HepG2 (cell line): ENCODE measurements at regions not wholly inside any gene's neighbourhood (a gene's known extent, or its start where the extent isn't known, plus 50 kb on each side); places are given as distances from the start of the nearest gene placed in this dataset.

Source experiments
- ATAC-seq: fragments of 200-7000 bp; cut with Tn5 transposase; 3 replicates; pipeline ENCODE4 v1.9.1; 2020; ENCODE audit warnings: mild to moderate bottlenecking, moderate library complexity
- BruUV-seq: library from RNA; stranded (reverse); fragments of 400-500 nt; replicated peaks from 2 replicates; lab custom pipeline; 2021; lab: Mats Ljungman, UMichigan
- CTCF ChIA-PET: fragments of 300-600 bp; formaldehyde crosslinking; extraction: SDS; loops from one replicate; lab custom pipeline; 2021; ENCODE audit warnings: low total read pairs, inconsistent platforms, low intra/inter-chr PET ratio; lab: Yijun Ruan, JAX
- POLR2A ChIA-PET: fragments of 350-600 bp; sonication (Branson Sonifier 250); formaldehyde crosslinking; loops from one replicate; lab custom pipeline; 2020; ENCODE audit warnings: antibody characterized with exemption, inconsistent platforms; lab: Yijun Ruan, JAX
- DNase-seq: peaks from one replicate; pipeline ENCODE4 v3.0.0-alpha.2; 2015; ENCODE audit warnings: low spot score
- FAIRE-seq: peaks from 3 replicates; lab custom pipeline; 2011; peaks lifted over from hg19 to GRCh38; lab: Jason Lieb, UNC
- H2AFZ ChIP-seq: one replicate; pipeline ENCODE4 v1.6.1; 2011; ENCODE audit warnings: low read length, inconsistent platforms
- H3K27ac ChIP-seq: fragments of 300-600 bp; 3 replicates; pipeline ENCODE4 v1.8.0; 2011; ENCODE audit warnings: mixed run types, mild to moderate bottlenecking, mixed read lengths, low read length, inconsistent platforms; ENCODE audit not compliant: insufficient read depth; ENCODE audit errors: extremely low read length
- H3K27me3 ChIP-seq, 2 experiments: fragments of 200-600 bp in 1 of 2; 2 replicates in 1 of 2; 3 replicates in 1 of 2; pipeline versions ENCODE4 v1.6.0 to v1.8.0; 2011; ENCODE audit warnings: low read length in 2 of 2, mild to moderate bottlenecking in 2 of 2, moderate library complexity in 2 of 2, inconsistent platforms in 1 of 2; ENCODE audit not compliant: insufficient read depth in 2 of 2, control insufficient read depth in 1 of 2
- H3K36me3 ChIP-seq, 2 experiments: fragments of 200-600 bp in 1 of 2; replicated peaks in 1 of 2; 2 replicates in 1 of 2; 3 replicates in 1 of 2; pipeline versions ENCODE4 v1.5.1 to v1.8.0; 2011; ENCODE audit warnings: low read length in 2 of 2, inconsistent platforms in 1 of 2; ENCODE audit not compliant: insufficient read depth in 2 of 2, control insufficient read depth in 1 of 2
- H3K4me1 ChIP-seq: 2 replicates; pipeline ENCODE4 v1.5.1; 2012; ENCODE audit warnings: low read length, inconsistent platforms; ENCODE audit not compliant: insufficient read depth
- H3K4me2 ChIP-seq: 2 replicates; pipeline ENCODE4 v1.6.0; 2011; ENCODE audit warnings: low read depth, low read length, inconsistent platforms
- H3K4me3 ChIP-seq, 3 experiments: fragments of 200-600 bp in 1 of 3; sonication (generic), shearing (Covaris generic) in 1 of 3; replicated peaks in 1 of 3; 2 replicates each; pipeline ENCODE4 v1.5.1; 2011 to 2016; ENCODE audit warnings: low read length in 3 of 3, inconsistent platforms in 2 of 3, low read depth in 2 of 3, mild to moderate bottlenecking in 2 of 3, control low read depth in 1 of 3, mixed read lengths in 1 of 3; ENCODE audit not compliant: insufficient read depth in 1 of 3
- H3K79me2 ChIP-seq: one replicate; pipeline ENCODE4 v1.6.1; 2011; ENCODE audit warnings: low read length, inconsistent platforms; ENCODE audit not compliant: insufficient read depth
- H3K9ac ChIP-seq: 2 replicates; pipeline ENCODE4 v1.6.0; 2011; ENCODE audit warnings: mild to moderate bottlenecking, low read depth, low read length, inconsistent platforms; ENCODE audit not compliant: insufficient read depth
- H3K9me3 ChIP-seq: 2 replicates; pipeline ENCODE4 v1.5.1; 2012; ENCODE audit warnings: mild to moderate bottlenecking, low read length
- H4K20me1 ChIP-seq: 2 replicates; pipeline ENCODE4 v1.6.0; 2011; ENCODE audit warnings: inconsistent platforms, mild to moderate bottlenecking, low read length, moderate library complexity; ENCODE audit not compliant: insufficient read depth
- EHMT2 ChIP-seq: fragments of 200-600 bp; sonication (generic); IDR thresholded peaks from 2 replicates; pipeline ENCODE4 v1.7.0; 2017; ENCODE audit warnings: antibody characterized with exemption, low read depth, low read length, borderline replicate concordance
- RFXANK ChIP-seq: IDR thresholded peaks from 2 replicates; pipeline ENCODE4 v1.6.1; 2016
- SOX6 ChIP-seq, 2 experiments: fragments of 450-650 bp in 1 of 2; sonication (generic) in 1 of 2; formaldehyde crosslinking in 1 of 2; IDR thresholded peaks; 2 replicates each; pipeline versions ENCODE4 v1.4.0 to v1.6.1; 2017 to 2020; ENCODE audit warnings: antibody characterized with exemption in 1 of 2, mild to moderate bottlenecking in 1 of 2, missing genetic modification reagents in 1 of 2
- ZKSCAN5 ChIP-seq: sonication (generic); formaldehyde crosslinking; IDR thresholded peaks from 2 replicates; pipeline ENCODE4 v1.5.1; 2020; ENCODE audit warnings: mild to moderate bottlenecking, missing genetic modification reagents
- ZMYM2 ChIP-seq: sonication (generic); formaldehyde crosslinking; IDR thresholded peaks from 2 replicates; pipeline ENCODE4 v1.8.0; 2022; ENCODE audit warnings: mild to moderate bottlenecking, missing genetic modification reagents
- ZNF720 ChIP-seq: sonication (generic); formaldehyde crosslinking; IDR thresholded peaks from 2 replicates; pipeline ENCODE4 v1.4.0; 2020; ENCODE audit warnings: missing genetic modification reagents
- whole genome bisulfite sequencing: methylation state at CpG from one replicate; pipeline ENCODE4 v1.1.6; 2017; ENCODE audit warnings: low lambda C conversion rate; 5-methylcytosine and 5-hydroxymethylcytosine counted together
- in situ Hi-C: cut with HindIII; loops from 2 replicates; pipeline ENCODE4 v1.10.0; 2017; ENCODE audit warnings: low pct_unique_long_range_greater_than_20kb; ENCODE audit not compliant: extremely low pct_ligation_motif_present
- intact Hi-C: fragments of 100-400 bp; cut with micrococcal nuclease; formaldehyde crosslinking; loops from one replicate; pipeline ENCODE4 v1.10.0; 2022; ENCODE audit not compliant: unreplicated experiment
- TF ChIP-seq, protein P1 (sequence below): sonication (generic); formaldehyde crosslinking; IDR thresholded peaks from 2 replicates; pipeline ENCODE4 v1.4.0; 2020; ENCODE audit warnings: mild to moderate bottlenecking, missing genetic modification reagents
- TF ChIP-seq, protein P2 (sequence below): sonication (generic); formaldehyde crosslinking; conservative IDR thresholded peaks from 2 replicates; pipeline ENCODE4 v1.4.0; 2020; ENCODE audit warnings: missing genetic modification reagents
- TF ChIP-seq, protein P3 (sequence below): sonication (generic); formaldehyde crosslinking; IDR thresholded peaks from 2 replicates; pipeline ENCODE4 v1.4.0; 2020; ENCODE audit warnings: missing genetic modification reagents, borderline replicate concordance
- TF ChIP-seq, protein P4 (sequence below): sonication (generic); formaldehyde crosslinking; IDR thresholded peaks from 2 replicates; pipeline ENCODE4 v1.8.0; 2022; ENCODE audit warnings: mild to moderate bottlenecking, missing genetic modification reagents, moderate library complexity

DNA sequence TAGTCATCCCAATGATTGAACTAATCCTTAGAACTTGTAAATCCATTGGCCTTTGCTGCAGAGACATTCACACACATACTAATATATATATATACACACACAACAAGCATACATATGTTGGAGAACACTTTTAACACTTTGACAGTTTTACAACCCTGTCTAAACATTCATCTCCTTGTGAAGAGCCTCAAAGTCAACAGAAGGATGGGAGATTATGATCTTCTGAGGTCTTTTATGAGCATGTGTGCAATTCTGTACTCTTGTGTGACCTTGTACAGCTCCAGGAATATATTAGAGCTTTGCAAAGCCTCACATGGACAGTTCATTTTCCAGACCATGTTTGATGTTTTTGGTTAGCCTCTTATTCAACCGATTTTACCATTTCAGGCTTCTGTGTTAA is 589.0 kb downstream of the NXPH1 start:
- no peak overlapping the region for H2AFZ ChIP-seq
- H4K20me1 ChIP-seq, result no peaks in the 10 kb centered on the region
- FAIRE-seq (no peak), ATAC-seq (no peak), DNase-seq (no peak)
- no peaks in the 10 kb centered on the region for H3K79me2 ChIP-seq
- H3K27ac ChIP-seq, result no peak overlapping the region
- H3K4me3 ChIP-seq, result no peak overlapping the region
- H3K36me3 ChIP-seq, result no peaks in the 10 kb centered on the region
- ChIA-PET POLR2A (no interaction called here), CTCF (no interaction called here)
- no peak overlapping the region for H3K4me2 ChIP-seq
- in situ Hi-C loops (no loop called here), intact Hi-C loops (no loop called here)
- BruUV-seq, result no TSS peak
- peaks cover 42% of the 10 kb centered on the region; the same call in 1 of the 2 replicates for H3K9me3 ChIP-seq
- no peak overlapping the region for H3K9ac ChIP-seq
- whole genome bisulfite sequencing, result 0% methylated on average over 1 of the region's 1 CpG
- no peaks in the 10 kb centered on the region for H3K4me1 ChIP-seq
- no peak for TF ChIP-seq ZKSCAN5 (CRISPR knock-in tag)
- TF ChIP-seq, protein P1, sequence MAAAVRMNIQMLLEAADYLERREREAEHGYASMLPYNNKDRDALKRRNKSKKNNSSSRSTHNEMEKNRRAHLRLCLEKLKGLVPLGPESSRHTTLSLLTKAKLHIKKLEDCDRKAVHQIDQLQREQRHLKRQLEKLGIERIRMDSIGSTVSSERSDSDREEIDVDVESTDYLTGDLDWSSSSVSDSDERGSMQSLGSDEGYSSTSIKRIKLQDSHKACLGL (CRISPR knock-in tag), result no peak
- H3K27me3 ChIP-seq, result no peaks in the 10 kb centered on the region

DNA sequence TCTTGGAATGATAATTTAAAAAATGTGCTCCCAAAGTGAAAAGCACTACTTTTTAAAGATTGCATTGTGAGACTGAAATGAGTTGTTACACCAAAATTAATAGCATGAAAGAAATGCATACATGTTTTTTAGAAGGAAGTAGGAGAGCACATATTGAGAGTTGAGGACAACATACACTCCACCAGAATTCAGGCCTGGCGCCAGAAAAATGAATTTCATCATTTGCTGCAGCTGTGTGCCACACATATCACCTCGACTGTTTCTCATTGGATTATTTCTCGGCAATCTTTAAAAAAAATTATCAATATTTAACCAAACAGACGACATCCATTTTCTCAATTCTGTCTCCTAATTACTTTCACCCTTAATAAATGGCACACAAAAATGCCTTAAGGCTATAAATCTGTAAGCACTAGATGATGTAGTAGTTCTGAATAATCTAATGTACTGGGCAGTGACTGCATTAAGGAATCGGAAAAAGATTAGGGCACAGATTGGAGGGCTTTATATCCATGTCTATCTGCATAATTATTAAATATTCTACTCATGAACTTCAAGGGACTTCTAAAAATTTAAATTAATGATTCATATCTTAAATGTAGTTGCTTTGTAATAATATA is 590.4 kb downstream of the NXPH1 start:
- ATAC-seq, result no peak
- Histone ChIP-seq H3K9ac (no peak overlapping the region), H3K4me2 (no peak overlapping the region), H3K79me2 (no peaks in the 10 kb centered on the region), H3K27ac (no peak overlapping the region), H4K20me1 (no peaks in the 10 kb centered on the region), H3K4me1 (no peaks in the 10 kb centered on the region), H3K27me3 (no peaks in the 10 kb centered on the region), H2AFZ (no peak overlapping the region), H3K36me3 (no peaks in the 10 kb centered on the region), H3K4me3 (no peak overlapping the region), H3K9me3 (peaks cover 36% of the 10 kb centered on the region; the same call in 1 of the 2 replicates)
- intact Hi-C loops (no loop called here), in situ Hi-C loops (no loop called here)
- ChIA-PET POLR2A (no interaction called here), CTCF (no interaction called here)
- WGBS, result 2% methylated on average over 5 of the region's 5 CpGs
- FAIRE-seq, result no peak
- no TSS peak for BruUV-seq
- DNase-seq, result no peak
- TF ChIP-seq ZNF720, result no peak
- TF ChIP-seq EHMT2, result no peak
- no peak for TF ChIP-seq ZMYM2 (CRISPR knock-in tag)
- TF ChIP-seq RFXANK (CRISPR knock-in tag), result no peak
- TF ChIP-seq SOX6 (IDR thresholded peaks at IDR 0.05), result no peak
- no peak for TF ChIP-seq SOX6 (CRISPR knock-in tag; IDR thresholded peaks at IDR 0.05)
- TF ChIP-seq, protein P2, sequence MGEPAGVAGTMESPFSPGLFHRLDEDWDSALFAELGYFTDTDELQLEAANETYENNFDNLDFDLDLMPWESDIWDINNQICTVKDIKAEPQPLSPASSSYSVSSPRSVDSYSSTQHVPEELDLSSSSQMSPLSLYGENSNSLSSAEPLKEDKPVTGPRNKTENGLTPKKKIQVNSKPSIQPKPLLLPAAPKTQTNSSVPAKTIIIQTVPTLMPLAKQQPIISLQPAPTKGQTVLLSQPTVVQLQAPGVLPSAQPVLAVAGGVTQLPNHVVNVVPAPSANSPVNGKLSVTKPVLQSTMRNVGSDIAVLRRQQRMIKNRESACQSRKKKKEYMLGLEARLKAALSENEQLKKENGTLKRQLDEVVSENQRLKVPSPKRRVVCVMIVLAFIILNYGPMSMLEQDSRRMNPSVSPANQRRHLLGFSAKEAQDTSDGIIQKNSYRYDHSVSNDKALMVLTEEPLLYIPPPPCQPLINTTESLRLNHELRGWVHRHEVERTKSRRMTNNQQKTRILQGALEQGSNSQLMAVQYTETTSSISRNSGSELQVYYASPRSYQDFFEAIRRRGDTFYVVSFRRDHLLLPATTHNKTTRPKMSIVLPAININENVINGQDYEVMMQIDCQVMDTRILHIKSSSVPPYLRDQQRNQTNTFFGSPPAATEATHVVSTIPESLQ (CRISPR knock-in tag), result no peak
- TF ChIP-seq, protein P3, sequence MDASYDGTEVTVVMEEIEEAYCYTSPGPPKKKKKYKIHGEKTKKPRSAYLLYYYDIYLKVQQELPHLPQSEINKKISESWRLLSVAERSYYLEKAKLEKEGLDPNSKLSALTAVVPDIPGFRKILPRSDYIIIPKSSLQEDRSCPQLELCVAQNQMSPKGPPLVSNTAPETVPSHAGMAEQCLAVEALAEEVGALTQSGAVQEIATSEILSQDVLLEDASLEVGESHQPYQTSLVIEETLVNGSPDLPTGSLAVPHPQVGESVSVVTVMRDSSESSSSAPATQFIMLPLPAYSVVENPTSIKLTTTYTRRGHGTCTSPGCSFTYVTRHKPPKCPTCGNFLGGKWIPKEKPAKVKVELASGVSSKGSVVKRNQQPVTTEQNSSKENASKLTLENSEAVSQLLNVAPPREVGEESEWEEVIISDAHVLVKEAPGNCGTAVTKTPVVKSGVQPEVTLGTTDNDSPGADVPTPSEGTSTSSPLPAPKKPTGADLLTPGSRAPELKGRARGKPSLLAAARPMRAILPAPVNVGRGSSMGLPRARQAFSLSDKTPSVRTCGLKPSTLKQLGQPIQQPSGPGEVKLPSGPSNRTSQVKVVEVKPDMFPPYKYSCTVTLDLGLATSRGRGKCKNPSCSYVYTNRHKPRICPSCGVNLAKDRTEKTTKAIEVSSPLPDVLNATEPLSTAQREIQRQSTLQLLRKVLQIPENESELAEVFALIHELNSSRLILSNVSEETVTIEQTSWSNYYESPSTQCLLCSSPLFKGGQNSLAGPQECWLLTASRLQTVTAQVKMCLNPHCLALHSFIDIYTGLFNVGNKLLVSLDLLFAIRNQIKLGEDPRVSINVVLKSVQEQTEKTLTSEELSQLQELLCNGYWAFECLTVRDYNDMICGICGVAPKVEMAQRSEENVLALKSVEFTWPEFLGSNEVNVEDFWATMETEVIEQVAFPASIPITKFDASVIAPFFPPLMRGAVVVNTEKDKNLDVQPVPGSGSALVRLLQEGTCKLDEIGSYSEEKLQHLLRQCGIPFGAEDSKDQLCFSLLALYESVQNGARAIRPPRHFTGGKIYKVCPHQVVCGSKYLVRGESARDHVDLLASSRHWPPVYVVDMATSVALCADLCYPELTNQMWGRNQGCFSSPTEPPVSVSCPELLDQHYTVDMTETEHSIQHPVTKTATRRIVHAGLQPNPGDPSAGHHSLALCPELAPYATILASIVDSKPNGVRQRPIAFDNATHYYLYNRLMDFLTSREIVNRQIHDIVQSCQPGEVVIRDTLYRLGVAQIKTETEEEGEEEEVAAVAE, result no peak
- TF ChIP-seq, protein P4, sequence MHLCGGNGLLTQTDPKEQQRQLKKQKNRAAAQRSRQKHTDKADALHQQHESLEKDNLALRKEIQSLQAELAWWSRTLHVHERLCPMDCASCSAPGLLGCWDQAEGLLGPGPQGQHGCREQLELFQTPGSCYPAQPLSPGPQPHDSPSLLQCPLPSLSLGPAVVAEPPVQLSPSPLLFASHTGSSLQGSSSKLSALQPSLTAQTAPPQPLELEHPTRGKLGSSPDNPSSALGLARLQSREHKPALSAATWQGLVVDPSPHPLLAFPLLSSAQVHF (CRISPR knock-in tag), result no peak
